GM18867 (cell line): ENCODE measurements at regions not wholly inside any gene's neighbourhood (a gene's known extent, or its start where the extent isn't known, plus 50 kb on each side); places are given as distances from the start of the nearest gene placed in this dataset.

Source experiments
- ATAC-seq: cut with Tn5 transposase; IDR thresholded peaks from one replicate; pipeline ENCODE4 v1.9.1; 2021; ENCODE audit warnings: mild to moderate bottlenecking, moderate library complexity; ENCODE audit not compliant: unreplicated experiment

GRCh38 chr1:170863621-170864020 lies 71.7 kb upstream of the MROH9 start:
- no peak for ATAC-seq

- ATAC-seq = no peak
Measured at GRCh38 chr1:170864238-170864637, 71.1 kb upstream of the MROH9 start.

- ATAC-seq = peak; percentile 48
Measured at GRCh38 chr1:170864876-170865538, 70.3 kb upstream of the MROH9 start.

- no peak for ATAC-seq
Measured at GRCh38 chr1:170866646-170867045, 68.7 kb upstream of the MROH9 start.

GRCh38 chr1:170871868-170872267 lies 63.5 kb upstream of the MROH9 start:
- ATAC-seq = no peak

GRCh38 chr1:170872663-170873062 lies 62.7 kb upstream of the MROH9 start:
- ATAC-seq = no peak

- ATAC-seq = no peak
Measured at GRCh38 chr1:170874671-170875070, 60.7 kb upstream of the MROH9 start.

GRCh38 chr1:170881268-170882265 lies 53.8 kb upstream of the MROH9 start:
- no peak for ATAC-seq
